Colonic mucosa (tissue), 4 donors: ENCODE measurements at regions not wholly inside any gene's neighbourhood (a gene's known extent, or its start where the extent isn't known, plus 50 kb on each side); places are given as distances from the start of the nearest gene placed in this dataset.

Experiments
- DNase-seq: peaks from one replicate; pipeline ENCODE4 v3.0.0-alpha.2; 2020
- H3K27ac ChIP-seq: fragments of 200-600 bp; one replicate; pipeline ENCODE4 v1.8.0; 2021
- H3K27me3 ChIP-seq: fragments of 200-600 bp; one replicate; pipeline ENCODE4 v1.8.0; 2021
- H3K36me3 ChIP-seq: fragments of 200-600 bp; one replicate; pipeline ENCODE4 v1.8.0; 2021
- H3K4me1 ChIP-seq: fragments of 200-600 bp; one replicate; pipeline ENCODE4 v1.8.0; 2021; ENCODE audit warnings: mild to moderate bottlenecking
- H3K4me3 ChIP-seq: fragments of 200-600 bp; one replicate; pipeline ENCODE4 v1.8.0; 2021
- H3K9ac ChIP-seq, 2 donors: one replicate each; pipeline ENCODE4 v1.7.0; 2013; ENCODE audit warnings: control low read depth in 2 of 2, low read depth in 2 of 2, low read length in 2 of 2
- H3K9me3 ChIP-seq: fragments of 200-600 bp; one replicate; pipeline ENCODE4 v1.8.0; 2021
- intact Hi-C: fragments of 100-400 bp; cut with DNase I; formaldehyde crosslinking; loops from one replicate; pipeline ENCODE4 v1.14.1; 2022
- TF ChIP-seq, protein P1 (sequence below): fragments of 200-600 bp; IDR thresholded peaks from one replicate; pipeline ENCODE4 v1.8.0; 2022; ENCODE audit warnings: antibody characterized with exemption, mild to moderate bottlenecking
- donor health status: healthy.
- donor health status: DM: no; HTN: no; CAD: no.
- donor health status: DM: no; HTN: no; CAD: no.

- intact Hi-C loops: no loop called here
- Histone ChIP-seq H3K9ac (no peak overlapping the region), H3K36me3 (no peaks in the 10 kb centered on the region), H3K4me3 (no peak overlapping the region), H3K4me1 (no peaks in the 10 kb centered on the region), H3K27me3 (no peaks in the 10 kb centered on the region), H3K9me3 (no peaks in the 10 kb centered on the region), H3K27ac (no peak overlapping the region)
- TF ChIP-seq, protein P1, sequence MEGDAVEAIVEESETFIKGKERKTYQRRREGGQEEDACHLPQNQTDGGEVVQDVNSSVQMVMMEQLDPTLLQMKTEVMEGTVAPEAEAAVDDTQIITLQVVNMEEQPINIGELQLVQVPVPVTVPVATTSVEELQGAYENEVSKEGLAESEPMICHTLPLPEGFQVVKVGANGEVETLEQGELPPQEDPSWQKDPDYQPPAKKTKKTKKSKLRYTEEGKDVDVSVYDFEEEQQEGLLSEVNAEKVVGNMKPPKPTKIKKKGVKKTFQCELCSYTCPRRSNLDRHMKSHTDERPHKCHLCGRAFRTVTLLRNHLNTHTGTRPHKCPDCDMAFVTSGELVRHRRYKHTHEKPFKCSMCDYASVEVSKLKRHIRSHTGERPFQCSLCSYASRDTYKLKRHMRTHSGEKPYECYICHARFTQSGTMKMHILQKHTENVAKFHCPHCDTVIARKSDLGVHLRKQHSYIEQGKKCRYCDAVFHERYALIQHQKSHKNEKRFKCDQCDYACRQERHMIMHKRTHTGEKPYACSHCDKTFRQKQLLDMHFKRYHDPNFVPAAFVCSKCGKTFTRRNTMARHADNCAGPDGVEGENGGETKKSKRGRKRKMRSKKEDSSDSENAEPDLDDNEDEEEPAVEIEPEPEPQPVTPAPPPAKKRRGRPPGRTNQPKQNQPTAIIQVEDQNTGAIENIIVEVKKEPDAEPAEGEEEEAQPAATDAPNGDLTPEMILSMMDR: no peak
- DNase-seq: no peak
Measured at GRCh38 chr4:129675036-129675435, 579.1 kb downstream of the C4orf33 start.

DNA sequence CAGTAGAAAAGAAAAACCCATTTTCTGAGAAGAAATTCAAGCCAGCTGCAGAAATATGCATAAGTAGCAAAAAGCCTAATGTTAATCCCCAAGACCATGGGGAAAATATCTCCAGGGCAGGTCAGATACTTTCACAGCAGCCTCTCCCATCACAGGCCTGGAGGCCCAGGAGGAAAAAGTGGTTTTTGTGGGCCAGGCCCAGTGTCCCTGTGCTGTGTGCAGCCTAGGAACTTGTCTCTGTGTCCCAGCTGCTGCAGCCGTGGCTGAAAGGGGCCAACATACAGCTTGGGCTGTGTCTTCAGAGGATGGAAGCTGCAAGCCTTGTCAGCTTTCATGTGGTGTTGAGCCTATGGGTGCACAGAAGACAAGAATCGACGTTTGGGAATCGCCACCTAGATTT lies 581.0 kb downstream of the C4orf33 start:
- no peak overlapping the region for H3K27ac ChIP-seq
- intact Hi-C loops: no loop called here
- TF ChIP-seq, protein P1: no peak
- H3K9me3 ChIP-seq: no peaks in the 10 kb centered on the region
- no peak overlapping the region for H3K4me3 ChIP-seq
- H3K9ac ChIP-seq: no peak overlapping the region
- DNase-seq: no peak
- no peaks in the 10 kb centered on the region for H3K27me3 ChIP-seq
- no peaks in the 10 kb centered on the region for H3K36me3 ChIP-seq
- H3K4me1 ChIP-seq: no peaks in the 10 kb centered on the region

- H3K9me3 ChIP-seq: no peaks in the 10 kb centered on the region
- no peak overlapping the region for H3K9ac ChIP-seq
- no peaks in the 10 kb centered on the region for H3K4me1 ChIP-seq
- no peaks in the 10 kb centered on the region for H3K36me3 ChIP-seq
- TF ChIP-seq, protein P1: no peak
- H3K4me3 ChIP-seq: no peak overlapping the region
- intact Hi-C loops: no loop called here
- no peaks in the 10 kb centered on the region for H3K27me3 ChIP-seq
- DNase-seq: no peak
- no peak overlapping the region for H3K27ac ChIP-seq
Measured at GRCh38 chr4:129682586-129682985, 586.6 kb downstream of the C4orf33 start.

GRCh38 chr4:129707949-129708348 lies 612.0 kb downstream of the C4orf33 start:
- H3K9ac ChIP-seq: no peak overlapping the region
- H3K4me3 ChIP-seq: no peak overlapping the region
- H3K27me3 ChIP-seq: no peaks in the 10 kb centered on the region
- no peaks in the 10 kb centered on the region for H3K36me3 ChIP-seq
- no peaks in the 10 kb centered on the region for H3K4me1 ChIP-seq
- no peak for DNase-seq
- intact Hi-C loops: no loop called here
- TF ChIP-seq, protein P1: no peak
- no peaks in the 10 kb centered on the region for H3K9me3 ChIP-seq
- no peak overlapping the region for H3K27ac ChIP-seq

- intact Hi-C loops: no loop called here
- H3K36me3 ChIP-seq: no peaks in the 10 kb centered on the region
- DNase-seq: no peak
Measured at GRCh38 chr4:129708784-129709183, 612.8 kb downstream of the C4orf33 start.

More at GRCh38 chr4:129708784-129709183, 612.8 kb downstream of the C4orf33 start:
- Histone ChIP-seq H3K4me3 (no peak overlapping the region), H3K27ac (no peak overlapping the region), H3K9me3 (no peaks in the 10 kb centered on the region), H3K4me1 (no peaks in the 10 kb centered on the region), H3K27me3 (no peaks in the 10 kb centered on the region), H3K9ac (no peak overlapping the region)
- TF ChIP-seq, protein P1: no peak
